SK-N-SH (cell line): ENCODE measurements at regions not wholly inside any gene's neighbourhood (a gene's known extent, or its start where the extent isn't known, plus 50 kb on each side); places are given as distances from the start of the nearest gene placed in this dataset.

ENCODE experiments used
- CTCF ChIA-PET: fragments of 300-600, 350-600 bp; formaldehyde crosslinking; extraction: SDS; loops from one replicate; lab custom pipeline; 2021; lab: Yijun Ruan, JAX
- POLR2A ChIA-PET: fragments of 350-600 bp; sonication (Branson Sonifier 250); formaldehyde crosslinking; extraction: SDS; loops from one replicate; lab custom pipeline; 2020; ENCODE audit warnings: antibody characterized with exemption, inconsistent platforms; lab: Yijun Ruan, JAX
- DNase-seq: peaks from one replicate; pipeline ENCODE4 v3.0.0; 2012
- H2AFZ ChIP-seq: fragments of 200-600 bp; sonication (generic); 2 replicates; pipeline ENCODE4 v1.8.1; 2016; ENCODE audit warnings: antibody characterized with exemption, mild to moderate bottlenecking, low read depth
- H3F3A ChIP-seq: fragments of 200-600 bp; sonication (generic); replicated peaks from 2 replicates; pipeline ENCODE3; 2016; ENCODE audit warnings: antibody characterized with exemption, mild to moderate bottlenecking; ENCODE audit not compliant: insufficient read depth
- H3K27ac ChIP-seq, 2 experiments: fragments of 200-500 bp in 1 of 2; fragments of 200-600 bp in 1 of 2; sonication (Bioruptor generic) in 1 of 2; sonication (generic), shearing (Covaris generic) in 1 of 2; 2 replicates each; pipeline versions ENCODE4 v1.5.1 to v1.6.1; 2014 to 2016; ENCODE audit warnings: low read depth in 2 of 2, inconsistent platforms in 1 of 2, low read length in 1 of 2, mild to moderate bottlenecking in 1 of 2, mixed read lengths in 1 of 2
- H3K27me3 ChIP-seq: fragments of 200-600 bp; sonication (generic), shearing (Covaris generic); 2 replicates; pipeline ENCODE4 v1.6.1; 2016; ENCODE audit warnings: mixed run types; ENCODE audit not compliant: insufficient read depth
- H3K36me3 ChIP-seq, 2 experiments: fragments of 200-500 bp in 1 of 2; fragments of 200-600 bp in 1 of 2; sonication (Bioruptor generic) in 1 of 2; sonication (generic) in 1 of 2; replicated peaks in 1 of 2; 2 replicates each; pipeline versions ENCODE3 to v1.5.1; 2014 to 2016; ENCODE audit warnings: low read length in 1 of 2, mild to moderate bottlenecking in 1 of 2; ENCODE audit not compliant: insufficient read depth in 2 of 2, control insufficient read depth in 1 of 2
- H3K4me1 ChIP-seq, 2 experiments: fragments of 200-500 bp in 1 of 2; fragments of 200-600 bp in 1 of 2; sonication (Bioruptor generic) in 1 of 2; sonication (generic), shearing (Covaris generic) in 1 of 2; 2 replicates each; pipeline versions ENCODE4 v1.5.1 to v1.6.1; 2014 to 2016; ENCODE audit warnings: low read depth in 1 of 2, low read length in 1 of 2, mixed run types in 1 of 2; ENCODE audit not compliant: insufficient read depth in 2 of 2, control insufficient read depth in 1 of 2
- H3K4me2 ChIP-seq: fragments of 200-600 bp; sonication (generic), shearing (Covaris generic); 2 replicates; pipeline ENCODE4 v1.6.1; 2017; ENCODE audit warnings: mixed run types
- H3K4me3 ChIP-seq, 2 experiments: fragments of 200-500 bp in 1 of 2; fragments of 200-600 bp in 1 of 2; sonication (Bioruptor generic) in 1 of 2; sonication (generic), shearing (Covaris generic) in 1 of 2; 2 replicates each; pipeline versions ENCODE4 v1.5.1 to v1.8.1; 2014 to 2016; ENCODE audit warnings: low read depth in 2 of 2, inconsistent platforms in 1 of 2, low read length in 1 of 2, mild to moderate bottlenecking in 1 of 2, mixed read lengths in 1 of 2, moderate library complexity in 1 of 2
- H3K79me2 ChIP-seq: fragments of 200-600 bp; sonication (generic); 2 replicates; pipeline ENCODE4 v1.8.1; 2017; ENCODE audit warnings: mild to moderate bottlenecking; ENCODE audit not compliant: insufficient read depth
- H3K9ac ChIP-seq: fragments of 200-600 bp; sonication (generic); 2 replicates; pipeline ENCODE4 v1.6.1; 2017; ENCODE audit warnings: mixed run types
- H3K9me2 ChIP-seq: fragments of 200-600 bp; sonication (generic); 2 replicates; pipeline ENCODE4 v1.6.1; 2017; ENCODE audit warnings: mixed run types
- H3K9me3 ChIP-seq: fragments of 200-600 bp; sonication (generic); 2 replicates; pipeline ENCODE4 v1.6.1; 2017; ENCODE audit warnings: mixed run types, mild to moderate bottlenecking, moderate library complexity
- H4K20me1 ChIP-seq: fragments of 200-600 bp; sonication (generic); 2 replicates; pipeline ENCODE4 v1.6.1; 2017; ENCODE audit warnings: mild to moderate bottlenecking, mixed run types; ENCODE audit not compliant: insufficient read depth
- ELF1 ChIP-seq: IDR thresholded peaks from 2 replicates; pipeline ENCODE4 v1.4.0; 2012
- EP300 ChIP-seq, 2 experiments: IDR thresholded peaks; 2 replicates each; pipeline versions ENCODE4 v1.4.0 to v1.6.1; 2012; ENCODE audit warnings: borderline replicate concordance in 1 of 2, low read depth in 1 of 2, low read length in 1 of 2
- FOXJ3 ChIP-seq: sonication (generic); formaldehyde crosslinking; IDR thresholded peaks from 2 replicates; pipeline ENCODE4 v1.5.1; 2020; ENCODE audit warnings: mild to moderate bottlenecking, missing genetic modification reagents
- GATA2 ChIP-seq: sonication (generic); formaldehyde crosslinking; IDR thresholded peaks from 2 replicates; pipeline ENCODE4 v1.5.0; 2020; ENCODE audit warnings: mild to moderate bottlenecking, missing genetic modification reagents
- IRF3 ChIP-seq: fragments of 150-350 bp; IDR thresholded peaks from 2 replicates; pipeline ENCODE4 v1.6.1; 2016; ENCODE audit warnings: mild to moderate bottlenecking, low read depth, low read length
- MXI1 ChIP-seq: IDR thresholded peaks from 2 replicates; pipeline ENCODE4 v1.6.1; 2012; ENCODE audit warnings: mild to moderate bottlenecking, low read depth, low read length, improper control_type of control experiment
- NRF1 ChIP-seq: IDR thresholded peaks from 2 replicates; pipeline ENCODE4 v1.6.1; 2012; ENCODE audit warnings: low read depth, mild to moderate bottlenecking, low read length
- REST ChIP-seq: IDR thresholded peaks from 2 replicates; pipeline ENCODE4 v1.6.1; 2012; ENCODE audit warnings: mild to moderate bottlenecking, low read depth, low read length, moderate library complexity
- RXRA ChIP-seq: IDR thresholded peaks from 2 replicates; pipeline ENCODE4 v1.4.0; 2012; ENCODE audit warnings: low read depth, mild to moderate bottlenecking, borderline replicate concordance
- SIN3A ChIP-seq: IDR thresholded peaks from 2 replicates; pipeline ENCODE4 v1.6.1; 2012; ENCODE audit warnings: low read depth, mild to moderate bottlenecking, low read length, moderate library complexity, borderline replicate concordance
- USF1 ChIP-seq: IDR thresholded peaks from 2 replicates; pipeline ENCODE4 v1.4.0; 2012; ENCODE audit warnings: low read depth, borderline replicate concordance
- ZBTB33 ChIP-seq: IDR thresholded peaks from 2 replicates; pipeline ENCODE4 v1.4.0; 2012; ENCODE audit warnings: low read depth, borderline replicate concordance
- WGBS: methylation state at CpG from one replicate; pipeline ENCODE4 v1.1.6; 2017; ENCODE audit warnings: low lambda C conversion rate; 5-methylcytosine and 5-hydroxymethylcytosine counted together

- TF ChIP-seq SIN3A = no peak
Observed at GRCh38 chr5:39566891-39567290, 142.1 kb upstream of the DAB2 start (continued).

- Histone ChIP-seq H3K27ac (no peak overlapping the region), H3K9ac (no peak overlapping the region), H3K9me2 (no peaks in the 10 kb centered on the region), H3K36me3 (no peaks in the 10 kb centered on the region), H2AFZ (no peak overlapping the region), H3F3A (no peaks in the 10 kb centered on the region), H4K20me1 (no peaks in the 10 kb centered on the region), H3K4me2 (no peak overlapping the region), H3K27me3 (peaks cover 65% of the 10 kb centered on the region; the same call in 1 of the 2 replicates), H3K9me3 (no peaks in the 10 kb centered on the region), H3K79me2 (no peaks in the 10 kb centered on the region), H3K4me1 (no peaks in the 10 kb centered on the region)
- ChIA-PET CTCF (no interaction called here), POLR2A (no interaction called here)
- no peak for DNase-seq
- WGBS = 25% methylated on average over 3 of the region's 3 CpGs
- TF ChIP-seq USF1 (no peak), NRF1 (no peak), ZBTB33 (no peak), MXI1 (no peak), GATA2 (CRISPR knock-in tag) (no peak), FOXJ3 (no peak), REST (no peak), IRF3 (no peak), ELF1 (no peak), RXRA (no peak), EP300 (IDR thresholded peaks at IDR 0.05; ENCODE audit: borderline replicate concordance in 1 of 2, low read depth in 1 of 2, low read length in 1 of 2) (no peak)
- TF ChIP-seq, all 33 proteins: peak for 0
- H3K4me3 ChIP-seq = no peak overlapping the region
Observed at GRCh38 chr5:39566029-39566428, 141.2 kb upstream of the DAB2 start.
